ENCODE measurements at regions not wholly inside any gene's neighbourhood (a gene's known extent, or its start where the extent isn't known, plus 50 kb on each side); places are given as distances from the start of the nearest gene placed in this dataset.

- Histone ChIP-seq H4K8ac (ENCODE audit: low read depth, low read length) (no peak overlapping the region), H3K18ac (ENCODE audit: low read length) (no peak overlapping the region), H2BK120ac (ENCODE audit: low read depth, low read length) (no peak overlapping the region), H3K27ac (ENCODE audit: low read depth, low read length) (no peak overlapping the region), H3K23ac (ENCODE audit: low read length) (no peak overlapping the region), H3K4me1 (ENCODE audit: control insufficient read depth, low read depth, low read length) (peaks cover 3% of the 10 kb centered on the region), H3K36me3 (ENCODE audit: control insufficient read depth, insufficient read depth, low read length) (no peaks in the 10 kb centered on the region), H3K9ac (ENCODE audit: low read length) (no peak overlapping the region), H2BK5ac (ENCODE audit: low read length) (no peak overlapping the region), H2AK5ac (ENCODE audit: low read length) (peak overlapping the region; percentile 18), H4K5ac (ENCODE audit: low read length) (no peak overlapping the region), H3K79me2 (ENCODE audit: control insufficient read depth, insufficient read depth, low read length) (no peaks in the 10 kb centered on the region), H3K56ac (ENCODE audit: low read length) (peak overlapping the region; percentile 17), H2BK15ac (replicated peaks; ENCODE audit: low read depth) (no peak overlapping the region), H3K4me3 (ENCODE audit: low read length) (no peak overlapping the region), H3K4me2 (ENCODE audit: low read length) (no peak overlapping the region), H3K4ac (ENCODE audit: low read depth, low read length) (no peak overlapping the region), H3K79me1 (ENCODE audit: low read length) (no peaks in the 10 kb centered on the region), H3K27me3 (ENCODE audit: insufficient read depth, low read length, poor library complexity) (no peaks in the 10 kb centered on the region)
- DNase-seq: no peak
- WGBS (ENCODE audit: extremely low coverage, insufficient coverage, low lambda C conversion rate): no CpG with 5 or more reads among the region's 12 CpGs
These were observed 61.6 kb upstream of the SNX9 start for GRCh38 chr6:157761331-157761921.

- Histone ChIP-seq H2BK120ac (ENCODE audit: low read depth, low read length) (no peak overlapping the region), H3K4me1 (ENCODE audit: control insufficient read depth, low read depth, low read length) (peaks cover 3% of the 10 kb centered on the region), H3K79me2 (ENCODE audit: control insufficient read depth, insufficient read depth, low read length) (no peaks in the 10 kb centered on the region), H3K79me1 (ENCODE audit: low read length) (no peaks in the 10 kb centered on the region), H3K27ac (ENCODE audit: low read depth, low read length) (no peak overlapping the region), H3K4ac (ENCODE audit: low read depth, low read length) (no peak overlapping the region), H3K27me3 (ENCODE audit: insufficient read depth, low read length, poor library complexity) (no peaks in the 10 kb centered on the region), H2BK15ac (replicated peaks; ENCODE audit: low read depth) (no peak overlapping the region), H3K23ac (ENCODE audit: low read length) (no peak overlapping the region), H4K8ac (ENCODE audit: low read depth, low read length) (no peak overlapping the region), H3K4me3 (ENCODE audit: low read length) (no peak overlapping the region), H4K5ac (ENCODE audit: low read length) (no peak overlapping the region), H3K4me2 (ENCODE audit: low read length) (no peak overlapping the region), H3K56ac (ENCODE audit: low read length) (no peak overlapping the region), H3K36me3 (ENCODE audit: control insufficient read depth, insufficient read depth, low read length) (no peaks in the 10 kb centered on the region), H2AK5ac (ENCODE audit: low read length) (no peak overlapping the region), H3K18ac (ENCODE audit: low read length) (peak overlapping the region; percentile 45), H3K9ac (ENCODE audit: low read length) (no peak overlapping the region), H2BK5ac (ENCODE audit: low read length) (no peak overlapping the region)
- no CpG with 5 or more reads among the region's 13 CpGs for WGBS (ENCODE audit: extremely low coverage, insufficient coverage, low lambda C conversion rate)
- no peak for DNase-seq
These were observed 61.1 kb upstream of the SNX9 start for GRCh38 chr6:157761926-157762325.

GRCh38 chr6:157762636-157763035 is 60.4 kb upstream of the SNX9 start:
- Histone ChIP-seq H3K79me2 (ENCODE audit: control insufficient read depth, insufficient read depth, low read length) (no peaks in the 10 kb centered on the region), H2BK5ac (ENCODE audit: low read length) (no peak overlapping the region), H3K4me1 (ENCODE audit: control insufficient read depth, low read depth, low read length) (peaks cover 3% of the 10 kb centered on the region), H3K18ac (ENCODE audit: low read length) (peak overlapping the region; percentile 5), H2AK5ac (ENCODE audit: low read length) (no peak overlapping the region), H3K4me3 (ENCODE audit: low read length) (no peak overlapping the region), H2BK120ac (ENCODE audit: low read depth, low read length) (peak overlapping the region; percentile 29), H3K56ac (ENCODE audit: low read length) (peak overlapping the region; percentile 26), H3K4me2 (ENCODE audit: low read length) (no peak overlapping the region), H4K8ac (ENCODE audit: low read depth, low read length) (no peak overlapping the region), H3K79me1 (ENCODE audit: low read length) (no peaks in the 10 kb centered on the region), H3K36me3 (ENCODE audit: control insufficient read depth, insufficient read depth, low read length) (no peaks in the 10 kb centered on the region), H2BK15ac (replicated peaks; ENCODE audit: low read depth) (no peak overlapping the region), H3K9ac (ENCODE audit: low read length) (no peak overlapping the region), H4K5ac (ENCODE audit: low read length) (no peak overlapping the region), H3K23ac (ENCODE audit: low read length) (no peak overlapping the region), H3K27ac (ENCODE audit: low read depth, low read length) (peak overlapping the region; percentile 21), H3K4ac (ENCODE audit: low read depth, low read length) (no peak overlapping the region), H3K27me3 (ENCODE audit: insufficient read depth, low read length, poor library complexity) (no peaks in the 10 kb centered on the region)
- WGBS (ENCODE audit: extremely low coverage, insufficient coverage, low lambda C conversion rate): no CpG with 5 or more reads among the region's 7 CpGs
- peak; percentile 55 for DNase-seq

- Histone ChIP-seq H3K4me3 (ENCODE audit: low read length) (no peak overlapping the region), H3K27ac (ENCODE audit: low read depth, low read length) (peak overlapping the region; percentile 74), H3K79me1 (ENCODE audit: low read length) (no peaks in the 10 kb centered on the region), H3K9ac (ENCODE audit: low read length) (no peak overlapping the region), H2BK5ac (ENCODE audit: low read length) (no peak overlapping the region), H3K4ac (ENCODE audit: low read depth, low read length) (no peak overlapping the region), H3K27me3 (ENCODE audit: insufficient read depth, low read length, poor library complexity) (no peaks in the 10 kb centered on the region), H3K18ac (ENCODE audit: low read length) (peak overlapping the region; percentile 5), H2BK120ac (ENCODE audit: low read depth, low read length) (no peak overlapping the region), H3K4me1 (ENCODE audit: control insufficient read depth, low read depth, low read length) (peaks cover 3% of the 10 kb centered on the region), H2AK5ac (ENCODE audit: low read length) (no peak overlapping the region), H3K79me2 (ENCODE audit: control insufficient read depth, insufficient read depth, low read length) (no peaks in the 10 kb centered on the region), H3K4me2 (ENCODE audit: low read length) (no peak overlapping the region), H3K23ac (ENCODE audit: low read length) (no peak overlapping the region), H3K56ac (ENCODE audit: low read length) (peak overlapping the region; percentile 26), H4K8ac (ENCODE audit: low read depth, low read length) (no peak overlapping the region), H4K5ac (ENCODE audit: low read length) (no peak overlapping the region), H3K36me3 (ENCODE audit: control insufficient read depth, insufficient read depth, low read length) (no peaks in the 10 kb centered on the region), H2BK15ac (replicated peaks; ENCODE audit: low read depth) (no peak overlapping the region)
- WGBS (ENCODE audit: extremely low coverage, insufficient coverage, low lambda C conversion rate): no CpG with 5 or more reads among the region's 13 CpGs
- peak; percentile 97 for DNase-seq
These were observed 59.7 kb upstream of the SNX9 start for GRCh38 chr6:157763129-157763903.

GRCh38 chr6:157763904-157764177 is 59.2 kb upstream of the SNX9 start:
- WGBS (ENCODE audit: extremely low coverage, insufficient coverage, low lambda C conversion rate): no CpG with 5 or more reads among the region's 3 CpGs
- Histone ChIP-seq H4K5ac (ENCODE audit: low read length) (no peak overlapping the region), H3K4me3 (ENCODE audit: low read length) (no peak overlapping the region), H3K56ac (ENCODE audit: low read length) (no peak overlapping the region), H3K36me3 (ENCODE audit: control insufficient read depth, insufficient read depth, low read length) (no peaks in the 10 kb centered on the region), H3K4ac (ENCODE audit: low read depth, low read length) (no peak overlapping the region), H3K18ac (ENCODE audit: low read length) (no peak overlapping the region), H3K9ac (ENCODE audit: low read length) (no peak overlapping the region), H2BK15ac (replicated peaks; ENCODE audit: low read depth) (no peak overlapping the region), H3K27ac (ENCODE audit: low read depth, low read length) (no peak overlapping the region), H3K4me1 (ENCODE audit: control insufficient read depth, low read depth, low read length) (peaks cover 3% of the 10 kb centered on the region), H3K79me1 (ENCODE audit: low read length) (no peaks in the 10 kb centered on the region), H4K8ac (ENCODE audit: low read depth, low read length) (no peak overlapping the region), H2BK5ac (ENCODE audit: low read length) (no peak overlapping the region), H2AK5ac (ENCODE audit: low read length) (no peak overlapping the region), H3K4me2 (ENCODE audit: low read length) (no peak overlapping the region), H3K79me2 (ENCODE audit: control insufficient read depth, insufficient read depth, low read length) (no peaks in the 10 kb centered on the region), H3K27me3 (ENCODE audit: insufficient read depth, low read length, poor library complexity) (no peaks in the 10 kb centered on the region), H3K23ac (ENCODE audit: low read length) (no peak overlapping the region), H2BK120ac (ENCODE audit: low read depth, low read length) (no peak overlapping the region)
- DNase-seq: no peak
